HG03558 (cell line): ENCODE measurements at regions not wholly inside any gene's neighbourhood (a gene's known extent, or its start where the extent isn't known, plus 50 kb on each side); places are given as distances from the start of the nearest gene placed in this dataset.
"Not testable (repeated sequence)": the region's sequence is repeated elsewhere in the genome, so short reads cannot be mapped to it uniquely, and the experiment has no call there.

ENCODE experiments used
- ATAC-seq: cut with Tn5 transposase; IDR thresholded peaks from one replicate; pipeline ENCODE4 v1.9.1; 2021; ENCODE audit warnings: moderate number of reproducible peaks; ENCODE audit not compliant: unreplicated experiment; ENCODE audit errors: extremely low read depth

DNA sequence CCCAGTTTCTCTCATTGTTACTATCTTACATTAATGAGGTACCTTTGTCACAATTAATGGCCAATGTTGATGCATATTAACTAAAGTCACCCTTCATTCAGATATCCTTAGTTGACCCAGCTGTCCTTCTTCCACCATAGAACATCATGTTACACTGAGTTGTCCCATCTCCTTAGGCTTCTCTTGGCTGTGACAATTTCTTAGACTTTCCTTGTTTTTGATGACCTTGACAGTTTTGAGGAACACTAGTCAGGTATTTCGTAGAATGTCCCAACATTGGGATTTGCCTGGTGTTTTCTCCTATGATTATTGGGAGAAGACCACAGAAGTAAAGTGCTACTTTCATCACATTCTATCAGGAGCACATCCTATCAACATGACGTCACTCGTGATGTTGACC is 261.8 kb downstream of the BCL2L11 start:
- not testable (repeated sequence) for ATAC-seq

GRCh38 chr2:111383311-111383710 is 262.6 kb downstream of the BCL2L11 start:
- ATAC-seq = not testable (repeated sequence)

DNA sequence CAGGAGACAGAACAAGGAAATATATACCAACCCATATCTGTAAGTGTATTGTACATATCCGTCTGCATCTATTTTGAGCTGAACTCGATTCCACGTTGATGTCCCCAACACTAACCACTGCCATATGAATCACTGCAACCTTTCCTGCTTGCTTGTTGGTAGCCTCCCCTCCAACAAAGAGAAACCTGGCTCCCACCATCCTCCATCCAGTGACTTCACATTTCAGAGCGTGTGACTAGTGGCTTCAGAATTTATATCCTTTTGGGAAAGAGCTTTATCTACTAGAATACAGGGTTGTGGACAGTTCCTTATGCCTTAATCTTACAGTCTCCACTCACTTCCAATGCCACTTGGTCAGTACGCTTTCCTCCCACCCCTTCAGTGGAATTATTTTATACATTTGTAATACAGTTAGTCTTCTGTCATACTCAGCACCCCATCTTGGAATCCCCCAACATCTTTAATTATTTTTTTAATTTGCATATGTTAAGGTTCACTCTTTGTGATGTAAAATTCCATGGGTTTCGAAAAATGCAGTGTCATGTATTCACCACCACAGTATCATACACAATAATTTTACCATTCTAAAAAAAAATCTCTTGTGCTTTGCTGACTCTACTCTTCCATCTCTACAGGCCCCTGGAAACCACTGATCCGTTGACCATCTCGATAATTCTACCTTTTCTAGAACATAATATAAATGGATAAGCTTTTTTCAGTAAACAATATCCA is 264.7 kb downstream of the BCL2L11 start:
- ATAC-seq = not testable (repeated sequence)

DNA sequence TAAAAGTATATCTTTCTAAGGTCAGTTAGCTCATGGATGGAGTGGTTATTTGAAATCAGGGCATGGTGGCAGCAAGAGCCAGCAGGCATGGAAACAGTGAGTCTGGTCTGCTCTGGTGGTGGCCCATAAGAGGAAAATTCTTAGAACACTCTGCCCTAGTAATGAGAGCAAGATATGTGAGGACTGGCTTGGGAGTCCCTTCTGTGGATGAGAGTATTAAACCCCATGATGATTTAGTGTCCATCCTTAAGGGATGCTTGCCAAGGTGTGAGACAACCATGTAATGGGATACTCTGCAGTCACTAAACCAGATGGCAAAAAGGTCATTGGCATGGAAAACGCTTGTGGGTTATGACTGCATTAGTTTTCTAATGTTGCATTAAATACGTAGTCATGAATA is 269.9 kb downstream of the BCL2L11 start:
- not testable (repeated sequence) for ATAC-seq

DNA sequence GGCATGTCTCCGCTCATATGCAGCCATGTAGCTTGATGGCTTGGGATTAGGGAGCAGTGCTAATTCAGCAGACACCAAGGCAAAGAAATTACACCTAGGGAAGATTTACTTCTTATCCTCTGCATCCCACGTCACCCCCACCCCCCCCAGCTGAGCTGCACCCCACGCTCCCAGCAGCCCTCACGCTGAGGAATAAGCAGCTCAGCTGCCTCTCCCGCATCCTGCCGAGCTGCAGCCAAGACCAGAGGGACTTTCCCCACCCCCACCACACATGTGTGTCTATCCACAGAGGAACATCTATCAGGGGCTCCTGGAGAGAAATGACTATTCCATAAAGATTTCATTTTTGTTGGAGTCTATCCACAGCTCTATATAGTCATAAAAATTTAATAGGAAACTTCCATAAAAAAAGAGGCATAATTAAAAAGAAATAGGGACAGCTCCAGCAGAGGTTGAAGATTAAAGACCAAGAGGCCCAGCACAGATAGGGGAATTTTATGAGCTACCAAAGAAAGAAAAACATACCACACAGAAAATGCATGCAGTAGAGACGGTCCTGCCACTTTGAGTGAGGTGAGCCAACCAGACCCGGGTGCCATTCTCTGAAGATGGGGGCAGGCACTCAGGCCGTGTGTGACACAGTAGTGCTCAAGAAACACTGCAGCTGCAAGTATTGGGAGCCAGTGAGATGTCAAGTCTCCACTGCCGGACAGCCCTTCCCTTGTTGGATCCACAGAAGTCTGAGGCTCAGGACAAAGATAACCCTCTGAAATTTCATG is 274.8 kb downstream of the BCL2L11 start:
- not testable (repeated sequence) for ATAC-seq

DNA sequence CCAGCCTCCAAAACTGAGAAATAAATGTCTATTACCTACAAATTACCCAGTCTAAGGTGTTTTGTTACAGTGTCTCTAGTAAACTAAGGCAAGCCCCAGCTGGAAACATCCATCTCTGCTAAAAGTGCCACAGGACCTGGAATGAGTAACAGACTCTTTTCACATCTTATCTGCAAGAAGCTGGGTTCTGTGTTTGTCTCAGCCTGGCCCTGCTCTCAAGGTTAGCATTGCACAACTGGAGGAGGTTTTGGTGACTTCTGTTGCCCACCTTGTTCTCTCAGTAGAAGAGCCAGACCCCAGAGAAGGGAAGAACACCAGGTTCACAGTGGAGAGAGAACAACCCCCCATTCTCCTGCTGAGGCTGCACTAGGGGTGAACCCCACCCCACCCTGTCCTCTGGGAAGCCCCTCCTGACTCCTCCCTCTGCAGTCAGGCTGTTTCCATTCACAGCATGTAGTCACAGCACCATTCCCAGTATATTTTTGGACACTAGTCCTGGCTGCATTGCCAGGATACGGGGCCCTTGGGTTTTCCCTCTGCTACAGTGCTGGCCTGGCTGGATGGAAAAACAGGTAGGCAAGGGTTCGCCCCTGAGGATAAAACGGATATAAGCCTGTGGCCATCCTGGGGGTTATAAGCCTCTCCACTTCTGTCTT is 280.0 kb downstream of the BCL2L11 start:
- ATAC-seq = not testable (repeated sequence)

DNA sequence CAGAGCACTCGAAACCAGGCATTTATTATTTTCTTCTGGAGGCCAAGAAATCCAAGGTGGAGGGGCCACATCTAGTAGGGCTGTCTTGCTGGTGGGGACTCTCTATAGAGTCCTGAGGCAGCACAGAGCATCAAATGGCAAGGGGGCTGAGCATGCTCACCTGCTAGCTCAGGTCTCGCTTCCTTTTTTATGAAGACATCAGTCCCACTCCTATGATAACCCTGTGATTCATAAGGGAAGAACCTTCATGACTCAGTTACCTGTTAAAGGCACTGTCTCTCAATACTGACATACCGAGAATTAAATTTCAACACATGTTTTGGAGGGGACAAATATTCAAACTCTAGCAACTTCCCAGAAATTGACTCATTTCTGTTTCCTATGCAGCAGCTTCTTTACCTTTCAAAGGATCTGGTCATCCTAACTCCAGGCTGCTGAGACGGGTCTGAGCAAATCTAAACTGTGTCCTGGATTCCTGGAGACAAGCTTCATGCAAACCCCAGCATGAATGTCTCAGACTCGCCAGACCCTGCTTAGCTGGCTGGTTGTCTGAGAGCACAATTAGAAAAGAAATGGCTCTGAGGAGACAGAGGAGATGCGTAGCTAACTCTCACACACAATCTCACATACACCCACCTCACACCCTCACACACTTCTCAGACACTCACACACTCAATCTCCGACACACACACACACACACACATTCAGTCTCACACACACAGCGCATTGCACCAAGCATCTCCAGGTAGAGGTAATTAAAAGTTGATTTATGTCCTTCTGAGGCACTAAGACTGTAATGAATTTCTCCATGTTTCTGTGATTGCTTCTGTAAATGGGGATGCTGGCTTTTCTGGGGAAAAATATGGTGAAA is 280.8 kb downstream of the BCL2L11 start:
- not testable (repeated sequence) for ATAC-seq

GRCh38 chr2:111402450-111402849 is 281.7 kb downstream of the BCL2L11 start:
- ATAC-seq = not testable (repeated sequence)

GRCh38 chr2:111403287-111403686 is 282.6 kb downstream of the BCL2L11 start:
- not testable (repeated sequence) for ATAC-seq

- ATAC-seq = not testable (repeated sequence)
Measured at GRCh38 chr2:111406616-111407015, 285.9 kb downstream of the BCL2L11 start.

DNA sequence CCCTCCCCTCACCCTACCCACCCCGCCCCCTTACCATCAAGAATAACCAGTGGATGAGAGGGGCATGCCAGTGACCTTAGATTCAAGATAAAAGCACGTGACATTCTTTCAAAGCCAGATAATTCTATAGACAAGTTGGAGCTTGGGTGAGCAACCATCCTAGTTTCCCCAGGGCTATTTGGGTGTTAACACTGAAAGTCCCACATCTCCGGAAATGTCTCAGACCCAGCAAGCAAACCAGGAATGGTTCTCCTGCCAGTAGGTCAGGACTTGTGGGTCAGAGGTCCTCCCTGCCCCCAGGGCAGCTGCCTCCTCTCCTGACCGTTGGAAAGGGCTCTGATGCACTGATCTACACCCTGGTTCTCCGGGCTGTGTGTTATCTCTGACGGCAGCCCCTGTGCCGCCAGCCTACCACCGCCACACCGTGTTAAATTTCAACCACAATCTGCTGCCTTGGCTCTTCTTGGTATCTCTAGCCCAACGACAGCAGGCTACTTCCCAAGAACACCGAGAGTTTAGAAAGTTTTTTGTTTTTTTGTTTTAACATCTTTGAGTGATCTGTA is 287.0 kb downstream of the BCL2L11 start:
- not testable (repeated sequence) for ATAC-seq

- not testable (repeated sequence) for ATAC-seq
Measured at GRCh38 chr2:111410868-111411406, 290.2 kb downstream of the BCL2L11 start.

GRCh38 chr2:111411867-111412681 is 291.4 kb downstream of the BCL2L11 start:
- ATAC-seq = not testable (repeated sequence)

DNA sequence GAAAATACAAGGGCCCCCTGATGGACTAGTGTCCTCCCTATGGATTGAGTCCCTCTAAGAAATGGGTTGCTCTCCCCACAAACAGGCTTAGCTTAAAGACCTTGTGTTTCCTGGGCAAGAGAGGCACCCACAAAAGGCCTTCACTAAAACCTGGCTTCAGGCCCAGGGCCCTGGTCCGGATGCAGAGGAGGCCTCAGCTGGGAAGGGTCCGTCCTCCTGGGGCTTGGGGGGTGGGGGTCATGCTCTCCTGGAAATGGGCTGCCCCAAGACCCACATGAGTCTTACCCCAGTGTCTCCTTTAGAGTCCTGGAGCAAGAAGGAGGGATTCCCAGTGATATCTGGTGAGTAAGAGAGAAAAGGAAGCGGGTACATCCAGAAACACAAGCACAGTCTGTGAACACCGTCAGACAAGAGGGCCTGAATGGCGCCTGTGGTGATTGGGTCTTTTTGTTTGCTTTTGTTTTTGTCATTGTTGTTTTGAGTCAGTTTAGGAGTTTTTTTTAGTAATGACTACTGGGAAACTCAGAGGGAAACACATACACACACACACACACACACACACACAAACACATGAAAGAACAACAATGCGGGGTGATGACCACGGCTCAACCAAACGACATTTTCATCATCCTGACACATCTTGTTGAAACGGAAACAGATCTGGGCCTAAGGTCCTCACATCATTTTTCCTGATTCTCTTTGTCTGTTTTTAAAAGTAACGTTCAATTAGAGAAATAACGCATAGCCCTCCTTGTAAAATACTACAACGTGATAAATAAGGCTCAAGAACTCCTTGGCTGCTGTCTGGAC is 292.3 kb downstream of the BCL2L11 start:
- not testable (repeated sequence) for ATAC-seq

DNA sequence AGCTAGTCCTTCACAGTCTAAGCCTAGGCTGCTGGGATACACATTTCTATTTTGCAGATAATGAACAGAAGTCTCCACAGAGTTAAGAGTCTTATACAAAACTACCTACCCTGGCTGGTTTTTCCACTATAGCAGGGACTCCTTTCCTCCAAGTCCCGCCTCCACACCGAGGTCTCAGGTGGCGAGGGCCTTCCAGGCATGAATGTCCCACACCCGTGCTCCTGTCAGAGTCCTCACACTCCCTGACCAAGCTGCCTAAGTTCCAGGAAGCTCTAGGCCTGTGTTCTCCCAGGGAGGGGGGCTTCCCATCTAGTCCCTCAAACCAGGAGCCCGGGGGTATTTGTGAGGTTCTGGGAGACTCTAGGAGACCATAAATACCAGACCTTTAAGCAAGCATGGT is 293.2 kb downstream of the BCL2L11 start:
- ATAC-seq = not testable (repeated sequence)

- not testable (repeated sequence) for ATAC-seq
Measured at GRCh38 chr2:111415765-111416743, 295.3 kb downstream of the BCL2L11 start.

- not testable (repeated sequence) for ATAC-seq
Measured at GRCh38 chr2:111417026-111417425, 296.3 kb downstream of the BCL2L11 start.
